HFF-Myc (cell line): ENCODE measurements at regions not wholly inside any gene's neighbourhood (a gene's known extent, or its start where the extent isn't known, plus 50 kb on each side); places are given as distances from the start of the nearest gene placed in this dataset.

Source experiments
- DNase-seq: peaks from one replicate; pipeline ENCODE4 v3.0.0-alpha.2; 2011; ENCODE audit warnings: low read depth; ENCODE audit errors: extremely low read depth
- H3K4me3 ChIP-seq: replicated peaks from 2 replicates; pipeline ENCODE4 v1.5.1; 2011; ENCODE audit warnings: low read depth, mild to moderate bottlenecking, control low read depth, low read length
- TF ChIP-seq, protein P1 (sequence below): IDR thresholded peaks from 2 replicates; pipeline ENCODE4 v1.5.1; 2012; ENCODE audit warnings: mild to moderate bottlenecking, low read depth, low read length, control low read depth; ENCODE audit errors: missing control alignments

DNA sequence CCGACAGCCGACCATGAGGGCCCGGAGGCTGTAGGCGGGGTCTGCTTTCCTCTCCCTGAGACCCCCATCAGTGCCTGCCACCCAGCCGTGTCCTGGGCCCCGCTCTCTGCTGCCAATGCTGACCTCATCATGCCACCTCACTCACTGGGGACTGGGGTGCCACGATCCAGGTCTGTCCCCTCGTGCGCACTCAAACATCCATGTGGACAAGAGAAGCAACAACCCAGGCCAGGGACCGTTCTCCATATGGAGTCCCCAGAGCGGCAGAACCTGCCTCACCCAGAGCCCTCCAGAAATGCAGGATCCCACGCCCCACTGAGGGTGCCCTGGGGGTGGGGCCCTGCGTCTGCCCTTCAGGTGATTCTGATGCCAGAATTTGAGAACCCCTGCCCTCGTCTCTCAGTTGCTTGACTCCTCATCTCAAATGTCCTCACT lies 210.0 kb upstream of the PPP2R2D start:
- TF ChIP-seq, protein P1, sequence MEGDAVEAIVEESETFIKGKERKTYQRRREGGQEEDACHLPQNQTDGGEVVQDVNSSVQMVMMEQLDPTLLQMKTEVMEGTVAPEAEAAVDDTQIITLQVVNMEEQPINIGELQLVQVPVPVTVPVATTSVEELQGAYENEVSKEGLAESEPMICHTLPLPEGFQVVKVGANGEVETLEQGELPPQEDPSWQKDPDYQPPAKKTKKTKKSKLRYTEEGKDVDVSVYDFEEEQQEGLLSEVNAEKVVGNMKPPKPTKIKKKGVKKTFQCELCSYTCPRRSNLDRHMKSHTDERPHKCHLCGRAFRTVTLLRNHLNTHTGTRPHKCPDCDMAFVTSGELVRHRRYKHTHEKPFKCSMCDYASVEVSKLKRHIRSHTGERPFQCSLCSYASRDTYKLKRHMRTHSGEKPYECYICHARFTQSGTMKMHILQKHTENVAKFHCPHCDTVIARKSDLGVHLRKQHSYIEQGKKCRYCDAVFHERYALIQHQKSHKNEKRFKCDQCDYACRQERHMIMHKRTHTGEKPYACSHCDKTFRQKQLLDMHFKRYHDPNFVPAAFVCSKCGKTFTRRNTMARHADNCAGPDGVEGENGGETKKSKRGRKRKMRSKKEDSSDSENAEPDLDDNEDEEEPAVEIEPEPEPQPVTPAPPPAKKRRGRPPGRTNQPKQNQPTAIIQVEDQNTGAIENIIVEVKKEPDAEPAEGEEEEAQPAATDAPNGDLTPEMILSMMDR: no peak
- H3K4me3 ChIP-seq: no peak overlapping the region
- DNase-seq: no peak

DNA sequence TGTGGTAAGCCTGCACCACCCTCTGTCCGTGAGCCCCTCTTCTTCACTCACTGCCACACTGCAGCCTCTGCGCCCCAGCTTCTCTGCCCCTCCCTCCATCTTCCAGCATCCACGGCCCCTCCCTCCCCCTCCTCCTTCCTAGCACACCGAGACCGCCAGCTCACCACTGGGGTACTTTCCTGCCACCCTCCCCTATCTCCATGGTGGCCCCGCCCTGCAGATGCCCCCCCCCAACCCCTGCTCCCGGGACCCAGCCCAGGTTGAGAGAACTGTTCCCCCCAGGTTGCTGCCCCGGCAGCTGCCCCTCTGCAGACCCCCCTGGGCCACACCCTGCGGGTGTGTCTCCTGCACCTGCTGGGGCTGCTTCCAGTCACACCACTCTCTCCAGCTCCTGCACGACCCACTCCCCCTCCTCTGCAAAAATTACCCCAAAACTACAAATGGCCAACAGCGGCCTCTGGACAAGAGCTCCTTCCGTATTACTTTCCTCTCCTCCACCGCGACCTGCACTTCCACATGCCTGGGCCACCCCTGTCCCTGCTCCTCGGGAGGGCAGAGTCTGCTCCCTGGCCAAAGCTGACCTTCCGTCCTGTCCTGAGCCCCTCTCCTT lies 209.2 kb upstream of the PPP2R2D start:
- TF ChIP-seq, protein P1: no peak

DNA sequence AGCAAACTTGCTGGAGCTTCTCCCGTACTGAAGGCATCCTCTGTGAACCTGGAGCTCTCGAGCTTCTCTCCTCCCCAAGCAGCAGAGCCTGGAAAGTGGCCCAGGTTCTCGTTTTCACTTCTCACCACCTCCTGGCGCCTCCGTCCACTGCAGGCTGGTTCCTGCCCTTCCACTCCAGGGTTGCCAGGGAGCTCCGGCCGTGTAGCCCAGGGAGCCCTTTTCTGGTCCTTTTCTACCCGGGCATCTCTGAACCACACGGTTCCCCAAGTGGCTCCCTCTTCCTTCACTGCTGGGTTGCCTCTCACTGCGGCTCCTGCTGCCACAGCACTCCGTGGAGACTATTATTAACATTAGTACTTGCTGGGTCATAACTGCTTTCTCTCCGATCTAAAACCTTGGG lies 208.6 kb upstream of the PPP2R2D start:
- H3K4me3 ChIP-seq: no peak overlapping the region
- no peak for DNase-seq
- TF ChIP-seq, protein P1: no peak

More for the DNA sequence above, 209.2 kb upstream of the PPP2R2D start:
- DNase-seq: no peak
- no peak overlapping the region for H3K4me3 ChIP-seq

DNA sequence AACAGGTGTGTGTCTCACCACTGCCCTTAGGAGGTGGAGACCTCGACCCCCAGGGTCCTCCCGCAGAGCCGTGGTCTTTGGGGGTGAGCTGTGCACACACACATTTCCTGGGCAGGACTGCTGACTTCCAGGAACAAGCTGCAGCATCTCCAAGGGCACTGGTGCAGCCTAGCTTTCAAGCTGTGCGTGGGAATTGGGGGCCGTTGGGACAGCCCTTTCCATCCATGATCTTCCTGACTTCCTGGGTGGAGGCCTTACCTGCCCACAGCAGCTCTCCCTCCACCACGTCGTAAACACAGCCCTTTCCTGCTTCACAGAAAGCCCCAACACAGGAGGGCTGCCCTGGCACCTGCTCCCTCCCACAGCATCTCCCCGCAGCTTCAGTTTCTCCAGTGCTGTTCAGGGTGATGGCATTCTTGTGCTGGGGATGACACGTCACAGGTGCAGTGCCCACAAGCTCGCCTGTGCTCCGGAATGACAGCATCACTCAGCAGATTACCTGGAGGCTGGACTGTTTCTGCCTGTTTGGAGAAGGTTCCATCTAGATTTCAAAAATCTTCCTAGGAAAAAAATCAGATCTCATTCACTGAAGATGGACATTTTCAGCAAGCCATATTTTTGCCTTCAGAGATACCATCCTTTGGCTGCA lies 208.0 kb upstream of the PPP2R2D start:
- TF ChIP-seq, protein P1: no peak
- DNase-seq: no peak

DNA sequence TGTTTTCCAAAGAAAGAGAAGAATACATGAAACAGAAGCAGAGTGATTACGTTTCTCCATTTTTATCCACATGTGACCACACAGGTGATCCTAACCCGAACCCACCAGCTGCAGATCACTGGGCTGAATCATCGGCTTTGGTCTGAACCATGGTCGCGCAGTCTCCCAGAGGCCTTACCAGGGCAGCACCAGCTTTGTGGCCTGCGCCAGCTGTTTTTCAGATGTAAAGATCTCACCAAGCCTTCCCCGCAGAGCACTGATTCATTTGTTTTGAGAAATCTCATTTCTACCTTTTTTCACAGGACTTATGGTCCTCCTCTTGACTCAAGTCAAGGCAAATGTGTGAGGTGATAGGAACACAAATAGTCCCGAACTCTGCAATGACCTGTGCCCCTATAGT lies 207.0 kb upstream of the PPP2R2D start:
- TF ChIP-seq, protein P1: no peak
- no peak overlapping the region for H3K4me3 ChIP-seq
- no peak for DNase-seq

More for the DNA sequence above, 208.0 kb upstream of the PPP2R2D start:
- no peak overlapping the region for H3K4me3 ChIP-seq

DNA sequence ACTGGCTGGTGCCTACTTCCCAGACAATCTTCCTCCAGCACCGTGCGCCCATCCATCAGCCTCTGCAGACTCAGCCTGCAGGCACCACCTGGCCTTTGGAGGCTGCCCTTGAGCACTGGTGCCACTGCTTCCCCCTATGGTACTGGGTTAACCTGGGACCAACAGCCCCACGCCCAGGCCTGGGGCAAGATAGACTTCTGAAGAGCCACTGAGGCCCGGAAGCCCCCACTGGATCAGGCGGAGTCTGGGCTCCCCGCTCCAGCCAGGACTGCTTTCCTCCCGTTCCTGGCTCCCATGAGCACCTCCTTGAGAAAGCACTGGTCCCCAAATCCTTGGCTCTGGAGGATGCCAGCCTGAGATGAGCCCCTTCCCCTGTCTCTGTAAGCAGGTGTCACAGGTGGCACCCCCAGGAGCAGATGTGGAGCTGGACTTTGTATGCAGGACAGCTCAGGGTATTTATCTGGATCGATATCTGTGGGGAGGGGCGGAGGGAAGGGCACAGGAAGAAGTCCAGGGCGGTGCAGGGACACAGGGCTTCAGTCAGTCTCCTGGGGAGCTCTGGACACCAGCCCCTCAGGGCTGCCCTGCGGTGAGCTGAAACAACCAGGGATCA lies 206.5 kb upstream of the PPP2R2D start:
- TF ChIP-seq, protein P1: no peak
- no peak for DNase-seq
- no peak overlapping the region for H3K4me3 ChIP-seq
